LHCN-M2 (cell line): ENCODE measurements at regions not wholly inside any gene's neighbourhood (a gene's known extent, or its start where the extent isn't known, plus 50 kb on each side); places are given as distances from the start of the nearest gene placed in this dataset.

ENCODE experiments used
- DNase-seq: peaks from one replicate; pipeline ENCODE4 v3.0.0-alpha.2; 2012; ENCODE audit warnings: low read depth

GRCh38 chr15:70406617-70407335 lies 309.1 kb upstream of the TLE3 start:
- DNase-seq, result no peak

GRCh38 chr15:70401709-70402108 lies 304.0 kb upstream of the TLE3 start:
- DNase-seq, result no peak

GRCh38 chr15:70400766-70401541 lies 303.2 kb upstream of the TLE3 start:
- DNase-seq, result peak; percentile 43

- DNase-seq, result no peak
These were observed 301.5 kb upstream of the TLE3 start for GRCh38 chr15:70399204-70399603.

GRCh38 chr15:70398694-70399093 lies 301.0 kb upstream of the TLE3 start:
- no peak for DNase-seq

GRCh38 chr15:70396807-70397206 lies 299.1 kb upstream of the TLE3 start:
- DNase-seq, result no peak

- no peak for DNase-seq
These were observed 297.4 kb upstream of the TLE3 start for GRCh38 chr15:70395164-70395563.

GRCh38 chr15:70390723-70391122 lies 293.0 kb upstream of the TLE3 start:
- DNase-seq, result no peak

GRCh38 chr15:70387993-70388392 lies 290.3 kb upstream of the TLE3 start:
- no peak for DNase-seq

- DNase-seq, result no peak
These were observed 289.4 kb upstream of the TLE3 start for GRCh38 chr15:70387081-70387480.

- DNase-seq, result no peak
These were observed 288.0 kb upstream of the TLE3 start for GRCh38 chr15:70385711-70386110.

- DNase-seq, result no peak
These were observed 287.3 kb upstream of the TLE3 start for GRCh38 chr15:70385052-70385451.

- DNase-seq, result no peak
These were observed 286.1 kb upstream of the TLE3 start for GRCh38 chr15:70383856-70384255.

GRCh38 chr15:70382762-70383458 lies 285.2 kb upstream of the TLE3 start:
- DNase-seq, result no peak

- no peak for DNase-seq
These were observed 284.5 kb upstream of the TLE3 start for GRCh38 chr15:70382009-70382749.

GRCh38 chr15:70379938-70380883 lies 282.5 kb upstream of the TLE3 start:
- DNase-seq, result no peak

- DNase-seq, result no peak
These were observed 281.4 kb upstream of the TLE3 start for GRCh38 chr15:70379134-70379533.

GRCh38 chr15:70378126-70379031 lies 280.7 kb upstream of the TLE3 start:
- no peak for DNase-seq

- peak; percentile 11 for DNase-seq
These were observed 279.4 kb upstream of the TLE3 start for GRCh38 chr15:70376929-70377691.
